ENCODE measurements at regions not wholly inside any gene's neighbourhood (a gene's known extent, or its start where the extent isn't known, plus 50 kb on each side); places are given as distances from the start of the nearest gene placed in this dataset.
"Not testable (repeated sequence)": the region's sequence is repeated elsewhere in the genome, so short reads cannot be mapped to it uniquely, and the experiment has no call there.

DNA sequence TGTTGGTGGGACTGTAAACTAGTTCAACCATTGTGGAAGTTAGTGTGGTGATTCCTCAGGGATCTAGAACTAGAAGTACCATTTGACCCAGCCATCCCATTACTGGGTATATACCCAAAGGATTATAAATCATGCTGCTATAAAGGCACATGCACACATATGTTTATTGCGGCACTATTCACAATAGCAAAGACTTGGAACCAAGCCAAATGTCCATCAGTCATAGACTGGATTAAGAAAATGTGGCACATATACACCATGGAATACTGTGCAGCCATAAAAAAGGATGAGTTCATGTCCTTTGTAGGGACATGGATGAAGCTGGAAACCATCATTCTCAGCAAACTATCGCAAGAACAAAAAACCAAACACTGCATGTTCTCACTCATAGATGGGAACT lies 334.5 kb upstream of the SPRY2 start:
- DNase-seq (ENCODE audit: low read depth), result not testable (repeated sequence)

DNA sequence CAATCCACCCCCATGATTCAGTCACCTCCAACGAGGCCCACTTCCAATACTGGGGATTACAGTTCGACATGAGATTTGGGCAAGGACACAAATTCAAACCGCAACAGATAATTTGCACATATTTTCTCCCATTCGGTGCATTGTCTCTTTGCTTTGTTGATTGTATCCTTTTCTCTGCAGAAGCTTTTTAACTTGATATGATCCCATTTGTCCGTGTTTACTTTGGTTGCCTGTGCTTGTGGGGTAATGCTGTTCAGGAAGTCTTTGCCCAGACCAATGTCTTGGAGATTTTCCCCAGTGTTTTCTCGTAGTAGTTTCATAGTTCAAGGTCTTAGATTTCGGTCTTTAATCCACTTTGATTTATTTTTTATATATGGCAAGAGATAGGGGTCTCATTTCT lies 330.8 kb upstream of the SPRY2 start:
- DNase-seq (ENCODE audit: low read depth), result no peak

DNA sequence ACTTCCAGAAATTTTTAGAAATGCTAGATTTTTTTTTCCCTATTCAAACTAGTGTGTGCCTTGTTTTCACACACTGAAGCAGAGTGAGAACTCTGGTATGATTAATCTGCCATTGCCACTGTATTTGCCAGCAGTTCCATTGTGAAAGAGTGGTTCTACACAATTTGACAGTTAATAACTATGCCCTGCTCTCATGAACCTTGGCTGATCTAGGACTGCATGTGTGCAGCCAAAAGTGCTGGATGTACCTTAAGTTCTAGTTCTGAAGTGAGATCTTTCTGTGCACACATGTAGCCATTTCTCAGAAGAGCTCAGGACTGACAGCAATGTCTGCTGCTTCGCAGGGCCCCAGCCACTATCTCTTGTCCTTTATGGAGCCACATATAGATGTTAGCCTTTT lies 328.2 kb upstream of the SPRY2 start:
- DNase-seq (ENCODE audit: low read depth), result no peak

DNA sequence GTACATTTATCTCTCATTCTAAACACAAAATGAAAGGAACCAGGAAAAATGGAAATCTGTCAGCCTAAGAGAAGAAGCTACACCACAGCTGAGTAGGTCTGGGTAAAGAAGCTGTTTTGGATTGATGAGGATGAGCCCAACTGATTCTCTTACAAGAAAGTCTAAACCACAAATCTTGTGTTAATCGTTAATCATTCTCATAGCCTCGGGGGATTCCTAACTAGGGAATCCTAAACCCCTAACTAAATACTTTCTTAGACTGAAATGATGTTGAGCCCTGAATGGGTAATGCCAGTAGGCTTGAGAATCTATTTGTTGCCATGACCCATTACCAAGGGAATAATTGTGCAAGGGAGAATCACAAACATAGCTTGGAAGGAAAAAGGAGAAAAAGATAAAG lies 327.5 kb upstream of the SPRY2 start:
- DNase-seq (ENCODE audit: low read depth), result no peak

- DNase-seq (ENCODE audit: low read depth), result no peak
These were observed 326.0 kb upstream of the SPRY2 start for GRCh38 chr13:80666782-80667552.

GRCh38 chr13:80665792-80666333 lies 324.9 kb upstream of the SPRY2 start:
- peak; percentile 2 for DNase-seq (ENCODE audit: low read depth)

- DNase-seq (ENCODE audit: low read depth), result no peak
These were observed 324.0 kb upstream of the SPRY2 start for GRCh38 chr13:80664950-80665349.

GRCh38 chr13:80663788-80664187 lies 322.9 kb upstream of the SPRY2 start:
- DNase-seq (ENCODE audit: low read depth), result no peak

GRCh38 chr13:80658705-80659104 lies 317.8 kb upstream of the SPRY2 start:
- DNase-seq (ENCODE audit: low read depth), result no peak

GRCh38 chr13:80656512-80656904 lies 315.6 kb upstream of the SPRY2 start:
- no peak for DNase-seq (ENCODE audit: low read depth)

DNA sequence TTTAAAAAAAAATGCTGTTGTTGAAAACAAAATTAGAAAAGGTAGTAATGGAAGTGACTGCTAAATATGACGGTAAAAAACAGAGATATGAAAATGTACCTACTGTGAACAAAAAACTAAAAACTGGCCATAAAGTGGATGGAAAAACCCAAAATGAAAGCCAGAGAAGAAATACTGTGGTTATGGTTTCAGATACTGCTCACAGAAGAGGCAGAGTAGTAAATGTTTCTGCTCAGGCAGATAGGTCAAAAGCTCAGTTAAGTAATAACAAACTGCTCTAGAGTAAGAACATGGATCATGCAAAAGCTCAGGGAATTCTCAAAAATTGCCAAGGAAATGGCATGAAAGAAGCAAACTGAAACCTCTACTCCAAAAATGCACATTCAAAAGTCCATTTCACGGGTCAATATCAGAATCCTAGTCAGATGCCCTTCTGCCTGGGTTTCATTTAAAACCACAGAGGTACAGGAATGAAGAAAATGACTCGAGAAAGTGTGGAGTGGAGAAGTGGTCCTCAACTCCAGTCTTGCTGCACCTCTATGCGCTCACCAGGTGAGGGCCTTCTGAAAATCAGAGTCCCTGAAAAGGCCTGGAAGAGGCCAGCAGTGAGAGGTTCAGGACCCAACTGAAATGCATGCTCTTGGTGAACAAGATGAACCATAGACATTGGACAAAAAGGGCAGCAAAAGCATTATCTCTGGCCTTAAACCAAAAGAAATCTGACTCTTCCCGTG lies 315.0 kb upstream of the SPRY2 start:
- DNase-seq (ENCODE audit: low read depth), result no peak

GRCh38 chr13:80654638-80655249 lies 313.8 kb upstream of the SPRY2 start:
- DNase-seq (ENCODE audit: low read depth), result peak; percentile 7

DNA sequence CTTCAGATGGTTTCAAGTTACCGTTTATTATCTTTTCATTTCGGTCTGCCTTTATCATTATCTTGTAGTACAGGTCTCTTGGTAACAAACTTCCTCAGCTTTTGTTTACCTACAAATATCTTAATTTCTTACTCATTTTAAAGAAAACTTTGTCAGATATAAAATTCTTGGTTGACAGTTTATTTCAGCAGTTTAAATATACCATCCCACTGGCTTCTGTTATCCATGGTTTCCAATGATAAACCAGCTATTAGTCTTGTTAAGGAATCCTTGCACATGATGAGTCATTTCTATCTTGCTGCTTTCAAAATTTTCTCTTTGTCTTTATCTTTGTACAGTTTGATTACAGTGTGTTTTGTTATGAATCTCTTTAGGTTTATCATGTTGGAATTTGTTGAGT lies 308.3 kb upstream of the SPRY2 start:
- DNase-seq (ENCODE audit: low read depth), result no peak

DNA sequence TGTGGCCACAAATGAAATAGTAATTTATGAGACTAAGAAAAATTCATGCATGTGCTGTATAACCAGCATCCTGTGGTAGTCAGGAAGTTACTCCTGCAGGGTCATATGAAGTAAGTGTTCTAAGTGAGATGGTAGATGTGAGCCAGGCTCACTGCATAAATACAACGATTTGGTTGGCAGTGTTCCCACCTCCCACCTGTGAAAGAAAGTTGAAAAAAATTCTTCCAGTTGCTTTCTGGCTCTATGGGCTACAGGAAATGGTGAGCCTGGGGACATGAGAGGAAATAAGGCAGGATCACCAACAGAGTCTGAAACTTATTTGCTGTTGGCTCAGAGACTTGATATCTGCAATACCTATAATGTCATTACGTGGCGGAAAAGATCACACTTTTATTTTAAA lies 301.7 kb upstream of the SPRY2 start:
- no peak for DNase-seq (ENCODE audit: low read depth)

DNA sequence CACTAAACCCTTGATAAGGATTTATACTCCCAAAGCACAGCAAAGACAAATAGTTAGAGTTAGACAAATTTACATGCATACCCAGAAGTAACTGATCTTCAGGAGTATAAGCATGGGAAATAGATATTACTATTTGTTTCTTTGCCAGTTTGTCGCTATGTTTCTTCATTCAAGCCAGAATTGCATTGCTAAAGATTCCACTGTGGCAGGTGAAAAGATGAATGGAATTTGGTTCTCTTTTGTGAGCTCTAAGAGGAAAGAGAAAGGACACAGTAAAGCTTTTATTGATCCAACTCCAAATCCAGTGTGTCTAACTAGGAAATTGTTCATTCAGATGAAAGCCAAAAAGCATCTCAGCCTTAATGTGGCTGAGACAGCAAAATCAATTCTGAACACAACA lies 292.3 kb upstream of the SPRY2 start:
- no peak for DNase-seq (ENCODE audit: low read depth)

- DNase-seq (ENCODE audit: low read depth), result peak; percentile 1
These were observed 289.8 kb upstream of the SPRY2 start for GRCh38 chr13:80630685-80631121.

GRCh38 chr13:80618781-80619180 lies 277.9 kb upstream of the SPRY2 start:
- no peak for DNase-seq (ENCODE audit: low read depth)

DNA sequence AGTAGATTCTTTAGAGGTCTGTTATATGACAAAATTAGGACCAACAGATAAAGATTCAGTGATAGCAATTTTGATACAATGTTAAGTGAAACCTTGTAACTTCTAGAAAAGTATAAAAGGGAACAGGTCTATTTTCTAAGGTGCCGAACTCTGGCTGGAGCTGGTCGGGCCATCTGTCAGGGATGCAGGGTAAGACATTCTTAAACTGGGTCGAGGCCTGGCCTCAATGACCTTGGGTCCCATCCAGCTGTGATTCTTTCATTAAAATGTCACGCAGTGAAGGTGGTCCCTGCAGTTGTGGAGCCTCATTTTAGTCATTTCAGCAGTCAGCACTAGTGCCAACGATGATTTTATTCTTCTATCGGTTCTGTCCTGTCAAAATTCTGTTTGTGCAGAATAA lies 271.9 kb upstream of the SPRY2 start:
- no peak for DNase-seq (ENCODE audit: low read depth)

DNA sequence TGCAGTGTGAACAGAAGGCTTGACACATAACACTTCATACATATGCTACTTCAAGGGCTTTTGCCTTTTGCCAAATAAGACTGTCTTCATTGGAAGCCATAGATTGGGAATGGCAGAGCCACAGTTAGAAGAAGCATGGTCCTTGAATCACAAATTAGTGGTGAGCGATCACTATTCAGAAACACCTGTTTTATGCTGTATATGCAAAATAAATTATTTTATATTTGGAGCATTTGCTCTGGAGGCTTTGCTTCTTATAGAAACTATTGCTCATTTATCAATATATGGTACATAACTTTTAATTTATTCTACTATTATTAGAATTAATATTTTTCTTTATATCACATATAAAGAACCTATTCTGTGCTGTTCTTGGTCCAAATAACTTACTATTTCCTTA lies 270.4 kb upstream of the SPRY2 start:
- DNase-seq (ENCODE audit: low read depth), result no peak

GRCh38 chr13:80605716-80606115 lies 264.8 kb upstream of the SPRY2 start:
- no peak for DNase-seq (ENCODE audit: low read depth)

DNA sequence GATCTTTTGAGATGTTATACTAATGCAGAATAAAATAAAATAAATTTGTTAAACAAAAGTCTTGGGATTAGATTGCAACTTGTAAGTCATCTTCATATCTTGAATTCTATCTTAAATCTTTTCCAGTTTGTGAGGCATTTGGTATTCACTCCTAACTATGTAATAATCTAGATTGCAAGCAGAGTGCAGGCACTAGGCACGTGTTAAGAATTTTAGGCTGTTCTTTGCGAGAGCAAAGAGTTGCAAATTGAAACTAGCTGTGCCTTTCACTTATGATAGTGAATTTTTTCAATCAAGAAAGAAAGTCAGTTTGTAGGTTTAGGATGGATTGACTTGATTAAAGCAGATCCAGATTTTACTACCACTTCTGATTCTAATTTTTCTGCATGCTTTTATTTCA lies 264.1 kb upstream of the SPRY2 start:
- DNase-seq (ENCODE audit: low read depth), result no peak

DNA sequence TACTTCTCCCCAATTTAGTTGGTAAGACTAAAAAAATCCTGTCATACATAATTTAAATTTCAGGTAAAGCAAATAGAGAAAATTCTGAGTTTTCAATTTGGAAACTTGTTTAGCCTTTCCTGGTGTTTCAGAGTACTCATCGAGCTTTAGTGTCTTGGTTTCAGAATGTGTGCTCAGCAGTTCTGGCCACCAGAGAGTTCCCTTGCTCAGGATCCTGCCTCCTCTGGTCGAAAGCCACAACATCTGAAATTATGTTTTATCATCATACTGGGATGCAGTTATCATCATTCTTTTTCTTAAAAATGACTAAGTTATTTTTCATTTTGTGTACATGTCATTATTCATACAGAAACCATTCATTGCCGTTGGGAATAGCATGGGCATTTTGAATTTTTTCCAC lies 263.2 kb upstream of the SPRY2 start:
- no peak for DNase-seq (ENCODE audit: low read depth)

- no peak for DNase-seq (ENCODE audit: low read depth)
These were observed 262.4 kb upstream of the SPRY2 start for GRCh38 chr13:80603351-80603750.
